Mesenchymal stem cell (in vitro differentiated cells and primary cell): ENCODE measurements at regions not wholly inside any gene's neighbourhood (a gene's known extent, or its start where the extent isn't known, plus 50 kb on each side); places are given as distances from the start of the nearest gene placed in this dataset.

ENCODE experiments used
- DNase-seq: peaks from one replicate; pipeline ENCODE4 v3.0.0-alpha.2; 2013
- H2AFZ ChIP-seq: one replicate; pipeline ENCODE4 v1.6.1; 2013; ENCODE audit warnings: low read depth, mild to moderate bottlenecking, control low read depth, inconsistent platforms, low read length, moderate library complexity
- H2AK5ac ChIP-seq: 2 replicates; pipeline ENCODE4 v1.6.1; 2013; ENCODE audit warnings: low read length, moderate library complexity, mild to moderate bottlenecking, inconsistent platforms; ENCODE audit not compliant: severe bottlenecking
- H2BK120ac ChIP-seq: one replicate; pipeline ENCODE4 v1.6.1; 2013; ENCODE audit warnings: low read depth, mild to moderate bottlenecking, inconsistent platforms, low read length, moderate library complexity
- H2BK12ac ChIP-seq, 2 experiments: one replicate each; pipeline ENCODE4 v1.6.1; 2013; ENCODE audit warnings: inconsistent platforms in 2 of 2, low read length in 2 of 2, mild to moderate bottlenecking in 2 of 2, moderate library complexity in 2 of 2, control low read depth in 1 of 2
- H2BK15ac ChIP-seq: one replicate; pipeline ENCODE4 v1.6.1; 2013; ENCODE audit warnings: mild to moderate bottlenecking, low read depth, inconsistent platforms; ENCODE audit not compliant: poor library complexity, severe bottlenecking
- H2BK5ac ChIP-seq: 2 replicates; pipeline ENCODE4 v1.6.1; 2013; ENCODE audit warnings: low read depth, mild to moderate bottlenecking, low read length, control low read depth, inconsistent platforms; ENCODE audit not compliant: poor library complexity, severe bottlenecking
- H3K14ac ChIP-seq, 2 experiments: one replicate each; pipeline ENCODE4 v1.6.1; 2013; ENCODE audit warnings: inconsistent platforms in 2 of 2, low read length in 2 of 2, control low read depth in 1 of 2, mild to moderate bottlenecking in 1 of 2, moderate library complexity in 1 of 2
- H3K18ac ChIP-seq, 2 experiments: one replicate each; pipeline ENCODE4 v1.6.1; 2013; ENCODE audit warnings: inconsistent platforms in 2 of 2, low read length in 2 of 2, control low read depth in 1 of 2, low read depth in 1 of 2, mild to moderate bottlenecking in 1 of 2
- H3K23ac ChIP-seq, 2 experiments: one replicate each; pipeline ENCODE4 v1.6.1; 2013; ENCODE audit warnings: inconsistent platforms in 2 of 2, low read length in 2 of 2, mild to moderate bottlenecking in 2 of 2, moderate library complexity in 2 of 2, control low read depth in 1 of 2
- H3K27ac ChIP-seq: 2 replicates; pipeline ENCODE4 v1.5.1; 2013; ENCODE audit warnings: mild to moderate bottlenecking, moderate library complexity, low read length, control low read depth, inconsistent platforms; ENCODE audit not compliant: poor library complexity, severe bottlenecking
- H3K27me3 ChIP-seq, 2 experiments: 2 replicates each; pipeline versions ENCODE4 v1.6.1 to v1.7.0; 2013; ENCODE audit warnings: low read length in 2 of 2, mild to moderate bottlenecking in 2 of 2, moderate library complexity in 2 of 2, control low read depth in 1 of 2, inconsistent platforms in 1 of 2; ENCODE audit not compliant: control insufficient read depth in 1 of 2, insufficient read depth in 1 of 2
- H3K36me3 ChIP-seq, 2 experiments: 2 replicates each; pipeline versions ENCODE4 v1.6.1 to v1.7.0; 2013; ENCODE audit warnings: low read length in 2 of 2, control low read depth in 1 of 2, inconsistent platforms in 1 of 2, low read depth in 1 of 2, mild to moderate bottlenecking in 1 of 2; ENCODE audit not compliant: insufficient read depth in 2 of 2, control insufficient read depth in 1 of 2
- H3K4ac ChIP-seq, 2 experiments: one replicate each; pipeline ENCODE4 v1.6.1; 2013; ENCODE audit warnings: inconsistent platforms in 2 of 2, low read length in 2 of 2, mild to moderate bottlenecking in 2 of 2, moderate library complexity in 2 of 2, control low read depth in 1 of 2, low read depth in 1 of 2
- H3K4me1 ChIP-seq: 2 replicates; pipeline ENCODE4 v1.6.1; 2013; ENCODE audit warnings: low read depth, low read length, control low read depth; ENCODE audit not compliant: control insufficient read depth, insufficient read depth
- H3K4me2 ChIP-seq: 2 replicates; pipeline ENCODE4 v1.6.1; 2013; ENCODE audit warnings: low read length, mild to moderate bottlenecking, inconsistent platforms; ENCODE audit not compliant: poor library complexity, severe bottlenecking
- H3K4me3 ChIP-seq, 2 experiments: 2 replicates each; pipeline versions ENCODE4 v1.5.1 to v1.7.0; 2013; ENCODE audit warnings: low read length in 2 of 2, mild to moderate bottlenecking in 2 of 2, control low read depth in 1 of 2, low read depth in 1 of 2; ENCODE audit not compliant: insufficient read depth in 1 of 2
- H3K79me1 ChIP-seq: replicated peaks from 2 replicates; pipeline ENCODE4 v1.6.1; 2013; ENCODE audit warnings: mild to moderate bottlenecking, control low read depth, low read length, inconsistent platforms; ENCODE audit not compliant: poor library complexity, severe bottlenecking
- H3K9ac ChIP-seq: 2 replicates; pipeline ENCODE4 v1.7.0; 2013; ENCODE audit warnings: mild to moderate bottlenecking, low read length, moderate library complexity
- H3K9me3 ChIP-seq: 2 replicates; pipeline ENCODE4 v1.7.0; 2013; ENCODE audit warnings: mild to moderate bottlenecking, low read length; ENCODE audit not compliant: control insufficient read depth
- H4K8ac ChIP-seq: one replicate; pipeline ENCODE4 v1.6.1; 2013; ENCODE audit warnings: inconsistent platforms, mild to moderate bottlenecking, low read length, moderate library complexity
- H4K91ac ChIP-seq: one replicate; pipeline ENCODE4 v1.6.1; 2013; ENCODE audit warnings: mild to moderate bottlenecking, low read length, inconsistent platforms
- WGBS: methylation state at CpG from one replicate; pipeline ENCODE4 v1.1.7; 2013; ENCODE audit warnings: mixed read lengths; 5-methylcytosine and 5-hydroxymethylcytosine counted together

GRCh38 chr4:96497621-96498020 lies 657.7 kb downstream of the PDHA2 start:
- H3K4ac ChIP-seq: no peak overlapping the region
- H2AK5ac ChIP-seq: no peak overlapping the region
- 42% methylated on average over 2 of the region's 2 CpGs for WGBS
- no peak overlapping the region for H4K8ac ChIP-seq
- H3K4me2 ChIP-seq: no peak overlapping the region
- peaks cover 26% of the 10 kb centered on the region for H3K9me3 ChIP-seq
- no peak overlapping the region for H2AFZ ChIP-seq
- H3K23ac ChIP-seq: no peak overlapping the region
- H2BK15ac ChIP-seq: no peak overlapping the region
- no peak overlapping the region for H2BK12ac ChIP-seq
- H3K4me1 ChIP-seq: no peaks in the 10 kb centered on the region
- H4K91ac ChIP-seq: no peak overlapping the region
- no peak overlapping the region for H3K27ac ChIP-seq
- H3K14ac ChIP-seq: no peak overlapping the region
- H3K36me3 ChIP-seq: no peaks in the 10 kb centered on the region
- no peak overlapping the region for H3K4me3 ChIP-seq
- H2BK5ac ChIP-seq: no peak overlapping the region
- no peak overlapping the region for H2BK120ac ChIP-seq
- H3K9ac ChIP-seq: no peak overlapping the region
- no peak overlapping the region for H3K18ac ChIP-seq
- DNase-seq: no peak
- H3K27me3 ChIP-seq: no peaks in the 10 kb centered on the region
- no peaks in the 10 kb centered on the region for H3K79me1 ChIP-seq

GRCh38 chr4:96504386-96504785 lies 664.5 kb downstream of the PDHA2 start:
- no peaks in the 10 kb centered on the region for H3K79me1 ChIP-seq

GRCh38 chr4:96509039-96509741 lies 669.3 kb downstream of the PDHA2 start:
- no peak overlapping the region for H3K4me2 ChIP-seq
- H3K79me1 ChIP-seq: no peaks in the 10 kb centered on the region
- H2AK5ac ChIP-seq: no peak overlapping the region
- no peak overlapping the region for H2BK12ac ChIP-seq
- H3K18ac ChIP-seq: no peak overlapping the region
- 76% methylated on average over 2 of the region's 2 CpGs for WGBS
- no peak overlapping the region for H2AFZ ChIP-seq
- no peaks in the 10 kb centered on the region for H3K27me3 ChIP-seq
- no peak overlapping the region for H2BK5ac ChIP-seq
- H2BK15ac ChIP-seq: no peak overlapping the region
- H3K36me3 ChIP-seq: no peaks in the 10 kb centered on the region
- no peak overlapping the region for H3K9ac ChIP-seq
- H3K27ac ChIP-seq: no peak overlapping the region
- H3K4me3 ChIP-seq: no peak overlapping the region
- H3K4ac ChIP-seq: no peak overlapping the region
- no peak overlapping the region for H4K8ac ChIP-seq
- H4K91ac ChIP-seq: no peak overlapping the region
- no peaks in the 10 kb centered on the region for H3K4me1 ChIP-seq
- DNase-seq: no peak
- no peak overlapping the region for H3K23ac ChIP-seq
- no peak overlapping the region for H2BK120ac ChIP-seq
- no peak overlapping the region for H3K14ac ChIP-seq
- peaks cover 27% of the 10 kb centered on the region for H3K9me3 ChIP-seq

More at GRCh38 chr4:96504386-96504785, 664.5 kb downstream of the PDHA2 start:
- Histone ChIP-seq H3K36me3 (no peaks in the 10 kb centered on the region), H3K4me2 (no peak overlapping the region), H2BK15ac (no peak overlapping the region), H3K27me3 (no peaks in the 10 kb centered on the region), H3K4ac (no peak overlapping the region), H2AFZ (no peak overlapping the region), H4K91ac (no peak overlapping the region), H3K18ac (no peak overlapping the region), H3K14ac (no peak overlapping the region), H3K9ac (no peak overlapping the region), H3K4me3 (no peak overlapping the region), H3K9me3 (peaks cover 5% of the 10 kb centered on the region), H4K8ac (no peak overlapping the region), H2BK5ac (no peak overlapping the region), H2BK120ac (no peak overlapping the region), H3K4me1 (no peaks in the 10 kb centered on the region), H3K27ac (no peak overlapping the region), H3K23ac (no peak overlapping the region), H2AK5ac (no peak overlapping the region), H2BK12ac (no peak overlapping the region)
- no peak for DNase-seq
- 75% methylated on average over 2 of the region's 5 CpGs for WGBS

GRCh38 chr4:96519291-96519690 lies 679.4 kb downstream of the PDHA2 start:
- no peak overlapping the region for H3K4ac ChIP-seq
- no peak overlapping the region for H2BK15ac ChIP-seq
- H2AK5ac ChIP-seq: no peak overlapping the region
- no peak overlapping the region for H3K4me3 ChIP-seq
- no peaks in the 10 kb centered on the region for H3K27me3 ChIP-seq
- H3K36me3 ChIP-seq: no peaks in the 10 kb centered on the region
- no peaks in the 10 kb centered on the region for H3K79me1 ChIP-seq
- no peak overlapping the region for H2BK5ac ChIP-seq
- H3K4me2 ChIP-seq: no peak overlapping the region
- no peak overlapping the region for H2AFZ ChIP-seq
- H2BK120ac ChIP-seq: no peak overlapping the region
- H3K23ac ChIP-seq: no peak overlapping the region
- H2BK12ac ChIP-seq: no peak overlapping the region
- 50% methylated on average over 1 of the region's 1 CpG for WGBS
- H3K4me1 ChIP-seq: no peaks in the 10 kb centered on the region
- no peak overlapping the region for H3K27ac ChIP-seq
- no peak overlapping the region for H3K9ac ChIP-seq
- peaks cover 9% of the 10 kb centered on the region for H3K9me3 ChIP-seq
- H3K18ac ChIP-seq: no peak overlapping the region
- no peak overlapping the region for H4K8ac ChIP-seq
- H4K91ac ChIP-seq: no peak overlapping the region
- H3K14ac ChIP-seq: no peak overlapping the region
- no peak for DNase-seq
